HL-60 (cell line): ENCODE measurements at regions not wholly inside any gene's neighbourhood (a gene's known extent, or its start where the extent isn't known, plus 50 kb on each side); places are given as distances from the start of the nearest gene placed in this dataset.

ENCODE experiments used
- TF ChIP-seq, protein P1 (sequence below): IDR thresholded peaks from one replicate; pipeline ENCODE4 v1.5.1; 2011; ENCODE audit warnings: low read length, control low read depth, inconsistent platforms; ENCODE audit not compliant: insufficient read depth
- TF ChIP-seq, protein P2 (sequence below): IDR thresholded peaks from 2 replicates; pipeline ENCODE4 v1.6.1; 2012; ENCODE audit warnings: low read depth; ENCODE audit not compliant: insufficient replicate concordance

DNA sequence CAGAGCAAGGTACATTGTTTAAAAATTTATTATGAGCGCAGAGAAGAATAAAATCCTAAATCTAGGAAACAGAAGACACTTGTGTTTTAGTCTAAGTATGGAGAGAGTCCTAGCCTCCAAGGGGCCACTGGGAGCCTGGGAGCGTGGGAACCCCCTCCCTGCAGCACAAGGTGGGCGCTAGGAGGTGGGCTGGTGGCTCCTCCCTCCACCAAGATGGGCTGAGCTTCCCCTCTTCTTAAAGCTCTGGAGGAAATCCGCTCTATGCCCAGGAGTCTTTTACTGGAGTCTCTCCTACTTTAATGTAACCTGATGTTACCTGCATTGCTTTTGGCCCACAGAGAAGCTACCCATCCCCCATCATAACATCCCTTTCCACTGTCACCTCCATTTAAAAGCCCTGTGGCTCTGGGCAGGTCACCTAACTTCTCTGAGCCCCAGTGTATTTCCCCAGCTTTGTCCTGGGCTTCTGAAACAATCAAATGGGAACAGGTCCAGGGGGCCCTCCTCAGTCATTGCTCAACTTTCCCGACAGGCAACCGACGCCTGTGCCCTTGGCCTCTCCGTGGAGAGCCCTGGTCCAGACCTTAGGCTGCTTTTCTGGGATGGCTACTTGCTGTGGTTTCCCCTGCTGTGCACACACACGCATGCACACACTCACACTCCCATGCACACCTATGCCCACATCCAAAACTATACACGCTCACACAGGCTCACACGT, 181.5 kb downstream of the NPHP4 start:
- TF ChIP-seq, protein P1, sequence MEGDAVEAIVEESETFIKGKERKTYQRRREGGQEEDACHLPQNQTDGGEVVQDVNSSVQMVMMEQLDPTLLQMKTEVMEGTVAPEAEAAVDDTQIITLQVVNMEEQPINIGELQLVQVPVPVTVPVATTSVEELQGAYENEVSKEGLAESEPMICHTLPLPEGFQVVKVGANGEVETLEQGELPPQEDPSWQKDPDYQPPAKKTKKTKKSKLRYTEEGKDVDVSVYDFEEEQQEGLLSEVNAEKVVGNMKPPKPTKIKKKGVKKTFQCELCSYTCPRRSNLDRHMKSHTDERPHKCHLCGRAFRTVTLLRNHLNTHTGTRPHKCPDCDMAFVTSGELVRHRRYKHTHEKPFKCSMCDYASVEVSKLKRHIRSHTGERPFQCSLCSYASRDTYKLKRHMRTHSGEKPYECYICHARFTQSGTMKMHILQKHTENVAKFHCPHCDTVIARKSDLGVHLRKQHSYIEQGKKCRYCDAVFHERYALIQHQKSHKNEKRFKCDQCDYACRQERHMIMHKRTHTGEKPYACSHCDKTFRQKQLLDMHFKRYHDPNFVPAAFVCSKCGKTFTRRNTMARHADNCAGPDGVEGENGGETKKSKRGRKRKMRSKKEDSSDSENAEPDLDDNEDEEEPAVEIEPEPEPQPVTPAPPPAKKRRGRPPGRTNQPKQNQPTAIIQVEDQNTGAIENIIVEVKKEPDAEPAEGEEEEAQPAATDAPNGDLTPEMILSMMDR, result no peak
- TF ChIP-seq, protein P2, sequence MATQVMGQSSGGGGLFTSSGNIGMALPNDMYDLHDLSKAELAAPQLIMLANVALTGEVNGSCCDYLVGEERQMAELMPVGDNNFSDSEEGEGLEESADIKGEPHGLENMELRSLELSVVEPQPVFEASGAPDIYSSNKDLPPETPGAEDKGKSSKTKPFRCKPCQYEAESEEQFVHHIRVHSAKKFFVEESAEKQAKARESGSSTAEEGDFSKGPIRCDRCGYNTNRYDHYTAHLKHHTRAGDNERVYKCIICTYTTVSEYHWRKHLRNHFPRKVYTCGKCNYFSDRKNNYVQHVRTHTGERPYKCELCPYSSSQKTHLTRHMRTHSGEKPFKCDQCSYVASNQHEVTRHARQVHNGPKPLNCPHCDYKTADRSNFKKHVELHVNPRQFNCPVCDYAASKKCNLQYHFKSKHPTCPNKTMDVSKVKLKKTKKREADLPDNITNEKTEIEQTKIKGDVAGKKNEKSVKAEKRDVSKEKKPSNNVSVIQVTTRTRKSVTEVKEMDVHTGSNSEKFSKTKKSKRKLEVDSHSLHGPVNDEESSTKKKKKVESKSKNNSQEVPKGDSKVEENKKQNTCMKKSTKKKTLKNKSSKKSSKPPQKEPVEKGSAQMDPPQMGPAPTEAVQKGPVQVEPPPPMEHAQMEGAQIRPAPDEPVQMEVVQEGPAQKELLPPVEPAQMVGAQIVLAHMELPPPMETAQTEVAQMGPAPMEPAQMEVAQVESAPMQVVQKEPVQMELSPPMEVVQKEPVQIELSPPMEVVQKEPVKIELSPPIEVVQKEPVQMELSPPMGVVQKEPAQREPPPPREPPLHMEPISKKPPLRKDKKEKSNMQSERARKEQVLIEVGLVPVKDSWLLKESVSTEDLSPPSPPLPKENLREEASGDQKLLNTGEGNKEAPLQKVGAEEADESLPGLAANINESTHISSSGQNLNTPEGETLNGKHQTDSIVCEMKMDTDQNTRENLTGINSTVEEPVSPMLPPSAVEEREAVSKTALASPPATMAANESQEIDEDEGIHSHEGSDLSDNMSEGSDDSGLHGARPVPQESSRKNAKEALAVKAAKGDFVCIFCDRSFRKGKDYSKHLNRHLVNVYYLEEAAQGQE, result no peak
